ENCODE measurements at regions not wholly inside any gene's neighbourhood (a gene's known extent, or its start where the extent isn't known, plus 50 kb on each side); places are given as distances from the start of the nearest gene placed in this dataset.
"Not testable (repeated sequence)": the region's sequence is repeated elsewhere in the genome, so short reads cannot be mapped to it uniquely, and the experiment has no call there.

DNA sequence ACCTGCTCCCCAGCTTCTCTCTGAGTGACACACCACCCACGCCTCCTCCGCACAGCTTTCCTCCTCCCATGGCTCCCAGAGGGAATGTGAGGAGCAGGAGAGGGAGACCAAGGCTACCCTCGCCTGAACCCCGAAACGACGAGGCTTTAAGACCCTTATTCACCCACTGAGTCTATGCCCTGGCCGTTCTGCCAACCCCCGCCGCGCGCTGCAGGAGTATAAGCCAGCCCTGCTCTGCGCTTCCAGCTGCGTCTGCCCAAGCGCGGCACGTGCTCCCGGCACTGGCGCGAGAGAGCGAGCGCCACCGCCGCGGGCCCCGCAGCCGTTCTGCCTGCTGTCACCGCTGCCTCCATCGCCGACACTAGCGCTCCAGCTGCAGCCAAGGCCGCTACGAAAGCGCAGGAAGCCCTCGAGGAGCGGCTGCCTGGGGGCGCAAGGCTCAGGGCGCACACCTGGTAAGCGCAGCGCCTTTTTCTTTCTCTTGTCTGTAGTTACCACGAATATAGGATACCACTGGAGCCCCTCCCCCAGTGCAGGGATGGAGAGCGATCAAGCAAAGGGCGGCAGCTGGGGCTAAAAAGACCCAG is 350.0 kb upstream of the FOLH1 start:
- TF ChIP-seq SETDB1 (CRISPR knock-in tag; IDR thresholded peaks at IDR 0.05; ENCODE audit: borderline replicate concordance); NFYB (CRISPR knock-in tag; IDR thresholded peaks at IDR 0.05); GABPA (IDR thresholded peaks at IDR 0.05; ENCODE audit: low read depth, low read length); GABPA (CRISPR knock-in tag; IDR thresholded peaks at IDR 0.05; ENCODE audit: low read depth); ZNF33A (CRISPR knock-in tag; IDR thresholded peaks at IDR 0.05; ENCODE audit: borderline replicate concordance): not testable (repeated sequence)
- TF ChIP-seq, protein P1, sequence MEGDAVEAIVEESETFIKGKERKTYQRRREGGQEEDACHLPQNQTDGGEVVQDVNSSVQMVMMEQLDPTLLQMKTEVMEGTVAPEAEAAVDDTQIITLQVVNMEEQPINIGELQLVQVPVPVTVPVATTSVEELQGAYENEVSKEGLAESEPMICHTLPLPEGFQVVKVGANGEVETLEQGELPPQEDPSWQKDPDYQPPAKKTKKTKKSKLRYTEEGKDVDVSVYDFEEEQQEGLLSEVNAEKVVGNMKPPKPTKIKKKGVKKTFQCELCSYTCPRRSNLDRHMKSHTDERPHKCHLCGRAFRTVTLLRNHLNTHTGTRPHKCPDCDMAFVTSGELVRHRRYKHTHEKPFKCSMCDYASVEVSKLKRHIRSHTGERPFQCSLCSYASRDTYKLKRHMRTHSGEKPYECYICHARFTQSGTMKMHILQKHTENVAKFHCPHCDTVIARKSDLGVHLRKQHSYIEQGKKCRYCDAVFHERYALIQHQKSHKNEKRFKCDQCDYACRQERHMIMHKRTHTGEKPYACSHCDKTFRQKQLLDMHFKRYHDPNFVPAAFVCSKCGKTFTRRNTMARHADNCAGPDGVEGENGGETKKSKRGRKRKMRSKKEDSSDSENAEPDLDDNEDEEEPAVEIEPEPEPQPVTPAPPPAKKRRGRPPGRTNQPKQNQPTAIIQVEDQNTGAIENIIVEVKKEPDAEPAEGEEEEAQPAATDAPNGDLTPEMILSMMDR (CRISPR knock-in tag; IDR thresholded peaks at IDR 0.05), result not testable (repeated sequence)

All from HepG2 (cell line).